H1 (cell line): ENCODE measurements at regions not wholly inside any gene's neighbourhood (a gene's known extent, or its start where the extent isn't known, plus 50 kb on each side); places are given as distances from the start of the nearest gene placed in this dataset.

Experiments
- CTCF ChIA-PET: fragments of 300-600 bp; sonication (Branson Sonifier 250); formaldehyde crosslinking; loops from one replicate; lab custom pipeline; 2021; ENCODE audit not compliant: partially characterized antibody; lab: Charles Lee
- POLR2A ChIA-PET: fragments of 300-600 bp; sonication (Branson Sonifier 250); formaldehyde crosslinking; loops from one replicate; lab custom pipeline; 2021; ENCODE audit warnings: inconsistent platforms; ENCODE audit not compliant: partially characterized antibody; lab: Charles Lee
- DNase-seq, 2 experiments: peaks; one replicate each; pipeline versions ENCODE4 v3.0.0 to v3.0.0-alpha.2; 2010 to 2022; ENCODE audit warnings: low spot score in 2 of 2, low read depth in 1 of 2, mixed read lengths in 1 of 2
- FAIRE-seq: peaks from 2 replicates; lab custom pipeline; 2011; peaks lifted over from hg19 to GRCh38; lab: Jason Lieb, UNC
- H2AFZ ChIP-seq: 2 replicates; pipeline ENCODE4 v1.8.1; 2012; ENCODE audit warnings: low read length, inconsistent platforms
- H2AK5ac ChIP-seq: 2 replicates; pipeline ENCODE4 v1.6.1; 2013; ENCODE audit warnings: low read depth, low read length
- H2BK120ac ChIP-seq: replicated peaks from 2 replicates; pipeline ENCODE3; 2013; ENCODE audit warnings: low read depth, low read length, inconsistent platforms
- H2BK12ac ChIP-seq: 2 replicates; pipeline ENCODE4 v1.6.1; 2013; ENCODE audit warnings: low read depth, low read length
- H2BK15ac ChIP-seq: 2 replicates; pipeline ENCODE4 v1.6.1; 2013; ENCODE audit warnings: low read length
- H2BK20ac ChIP-seq: 2 replicates; pipeline ENCODE4 v1.6.1; 2013; ENCODE audit warnings: low read length
- H2BK5ac ChIP-seq: 2 replicates; pipeline ENCODE4 v1.6.1; 2013; ENCODE audit warnings: low read depth, low read length
- H3K14ac ChIP-seq: 2 replicates; pipeline ENCODE4 v1.6.1; 2013; ENCODE audit warnings: inconsistent platforms; ENCODE audit not compliant: insufficient read length
- H3K18ac ChIP-seq: 2 replicates; pipeline ENCODE4 v1.6.1; 2013; ENCODE audit warnings: low read length; ENCODE audit errors: extremely low read depth
- H3K23ac ChIP-seq: 2 replicates; pipeline ENCODE4 v1.6.1; 2013; ENCODE audit warnings: inconsistent platforms; ENCODE audit not compliant: insufficient read length
- H3K23me2 ChIP-seq: 2 replicates; pipeline ENCODE4 v1.6.1; 2013; ENCODE audit warnings: low read depth, low read length
- H3K27ac ChIP-seq: 2 replicates; pipeline ENCODE4 v1.6.1; 2011; ENCODE audit warnings: low read depth, low read length, inconsistent platforms
- H3K27me3 ChIP-seq, 4 experiments: replicated peaks in 1 of 4; 1 replicate in 1 of 4; 2 replicates in 3 of 4; pipeline versions ENCODE4 v1.6.1 to v1.8.1; 2011 to 2013; ENCODE audit warnings: low read length in 3 of 4, mild to moderate bottlenecking in 3 of 4, inconsistent platforms in 2 of 4, mixed read lengths in 2 of 4, moderate library complexity in 1 of 4; ENCODE audit not compliant: control insufficient read depth in 3 of 4, insufficient read depth in 3 of 4; ENCODE audit errors: extremely low read depth in 1 of 4
- H3K36me3 ChIP-seq, 4 experiments: 2 replicates each; pipeline versions ENCODE4 v1.6.1 to v1.8.1; 2011 to 2013; ENCODE audit warnings: mild to moderate bottlenecking in 4 of 4, low read length in 3 of 4, moderate library complexity in 2 of 4, control low read depth in 1 of 4, inconsistent platforms in 1 of 4; ENCODE audit not compliant: insufficient read depth in 4 of 4, control insufficient read depth in 2 of 4
- H3K4ac ChIP-seq: replicated peaks from 2 replicates; pipeline ENCODE3; 2013; ENCODE audit warnings: low read length, low read depth, mixed read lengths, inconsistent platforms; ENCODE audit not compliant: insufficient read length
- H3K4me1 ChIP-seq, 4 experiments: replicated peaks in 1 of 4; 1 replicate in 1 of 4; 2 replicates in 3 of 4; pipeline versions ENCODE4 v1.6.1 to v1.8.1; 2011 to 2013; ENCODE audit warnings: low read length in 3 of 4, inconsistent platforms in 2 of 4, mixed read lengths in 1 of 4; ENCODE audit not compliant: insufficient read depth in 4 of 4, control insufficient read depth in 3 of 4
- H3K4me2 ChIP-seq, 2 experiments: 2 replicates each; pipeline versions ENCODE4 v1.6.1 to v1.8.1; 2011 to 2013; ENCODE audit warnings: low read depth in 2 of 2, low read length in 2 of 2, control low read depth in 1 of 2, inconsistent platforms in 1 of 2, mild to moderate bottlenecking in 1 of 2; ENCODE audit not compliant: insufficient read depth in 1 of 2
- H3K4me3 ChIP-seq, 4 experiments: fragments of 200-600, 300-600 bp in 1 of 4; sonication (generic), shearing (Covaris generic), sonication (Bioruptor Twin) in 1 of 4; 2 replicates each; pipeline versions ENCODE4 v1.5.1 to v1.8.1; 2011 to 2016; ENCODE audit warnings: low read length in 4 of 4, low read depth in 3 of 4, control low read depth in 2 of 4, inconsistent platforms in 2 of 4, mild to moderate bottlenecking in 2 of 4, mixed read lengths in 1 of 4, moderate library complexity in 1 of 4; ENCODE audit not compliant: insufficient read depth in 2 of 4; ENCODE audit errors: extremely low read depth in 1 of 4
- H3K56ac ChIP-seq: replicated peaks from 2 replicates; pipeline ENCODE3; 2013; ENCODE audit warnings: low read depth, mild to moderate bottlenecking, mixed read lengths, low read length, inconsistent platforms; ENCODE audit not compliant: insufficient read length
- H3K79me1 ChIP-seq: 2 replicates; pipeline ENCODE4 v1.6.1; 2013; ENCODE audit warnings: low read depth, low read length, control low read depth
- H3K79me2 ChIP-seq, 2 experiments: 2 replicates each; pipeline versions ENCODE4 v1.6.1 to v1.8.1; 2012 to 2013; ENCODE audit warnings: low read length in 2 of 2, mild to moderate bottlenecking in 2 of 2, inconsistent platforms in 1 of 2; ENCODE audit not compliant: insufficient read depth in 2 of 2, control insufficient read depth in 1 of 2
- H3K9ac ChIP-seq, 4 experiments: replicated peaks in 1 of 4; 1 replicate in 1 of 4; 2 replicates in 3 of 4; pipeline versions ENCODE4 v1.6.1 to v1.8.1; 2011 to 2013; ENCODE audit warnings: low read depth in 3 of 4, low read length in 3 of 4, control low read depth in 2 of 4, mild to moderate bottlenecking in 2 of 4, moderate library complexity in 2 of 4, inconsistent platforms in 1 of 4; ENCODE audit errors: extremely low read depth in 1 of 4
- H3K9me3 ChIP-seq, 2 experiments: 2 replicates each; pipeline versions ENCODE4 v1.6.1 to v1.8.1; 2012 to 2013; ENCODE audit warnings: mild to moderate bottlenecking in 2 of 2, moderate library complexity in 2 of 2, control low read depth in 1 of 2, inconsistent platforms in 1 of 2, low read depth in 1 of 2, low read length in 1 of 2, mixed read lengths in 1 of 2; ENCODE audit not compliant: insufficient read depth in 2 of 2
- H4K20me1 ChIP-seq, 2 experiments: replicated peaks in 1 of 2; 2 replicates each; pipeline versions ENCODE3 to v1.8.1; 2011 to 2013; ENCODE audit warnings: inconsistent platforms in 2 of 2, low read length in 2 of 2, mild to moderate bottlenecking in 1 of 2; ENCODE audit not compliant: insufficient read depth in 2 of 2, control insufficient read depth in 1 of 2
- H4K5ac ChIP-seq: 2 replicates; pipeline ENCODE4 v1.6.1; 2013; ENCODE audit warnings: low read length, low read depth, mixed read lengths, inconsistent platforms; ENCODE audit not compliant: insufficient read length
- H4K8ac ChIP-seq: 2 replicates; pipeline ENCODE4 v1.8.0; 2013; ENCODE audit warnings: mild to moderate bottlenecking, moderate library complexity, low read length, inconsistent platforms; ENCODE audit not compliant: insufficient read depth; ENCODE audit errors: extremely low read depth
- H4K91ac ChIP-seq: replicated peaks from 2 replicates; pipeline ENCODE3; 2013; ENCODE audit warnings: low read length, mixed read lengths, inconsistent platforms; ENCODE audit not compliant: insufficient read length
- CHD1 ChIP-seq: IDR thresholded peaks from 2 replicates; pipeline ENCODE4 v1.6.1; 2012; ENCODE audit warnings: low read depth, low read length, improper control_type of control experiment
- CHD2 ChIP-seq: IDR thresholded peaks from 2 replicates; pipeline ENCODE4 v1.6.1; 2012; ENCODE audit warnings: low read length, improper control_type of control experiment
- CREB1 ChIP-seq: IDR thresholded peaks from 2 replicates; pipeline ENCODE4 v1.6.1; 2012; ENCODE audit warnings: inconsistent platforms
- E2F6 ChIP-seq: IDR thresholded peaks from 2 replicates; pipeline ENCODE4 v1.6.1; 2012; ENCODE audit warnings: inconsistent platforms
- EP300 ChIP-seq, 2 experiments: IDR thresholded peaks; 1 replicate in 1 of 2; 2 replicates in 1 of 2; pipeline ENCODE4 v1.6.1; 2011 to 2012; ENCODE audit warnings: low read depth in 2 of 2, low read length in 2 of 2, mild to moderate bottlenecking in 2 of 2, borderline replicate concordance in 1 of 2, inconsistent platforms in 1 of 2, moderate library complexity in 1 of 2
- SIRT6 ChIP-seq: IDR thresholded peaks from one replicate; pipeline ENCODE4 v1.7.1; 2012; ENCODE audit warnings: low read length, inconsistent platforms
- TAF7 ChIP-seq: optimal IDR thresholded peaks from 2 replicates; pipeline ENCODE3; 2011; ENCODE audit warnings: low read depth, mild to moderate bottlenecking, inconsistent platforms, low read length, moderate library complexity, borderline replicate concordance
- TCF12 ChIP-seq: IDR thresholded peaks from 2 replicates; pipeline ENCODE4 v1.6.1; 2011; ENCODE audit warnings: low read depth, mild to moderate bottlenecking, low read length
- ZNF274 ChIP-seq: IDR thresholded peaks from 2 replicates; pipeline ENCODE4 v1.7.0; 2012; ENCODE audit warnings: low read length, borderline replicate concordance; ENCODE audit errors: extremely low read depth
- WGBS, 2 experiments: shearing (Covaris generic) in 1 of 2; methylation state at CpG; one replicate each; pipeline versions ENCODE4 v1.1.6 to v1.1.7; 2013 to 2015; ENCODE audit warnings: low lambda C conversion rate in 2 of 2, mixed read lengths in 2 of 2, inconsistent platforms in 1 of 2, low coverage in 1 of 2, missing lambda C conversion rate in 1 of 2; ENCODE audit not compliant: insufficient replicate concordance in 2 of 2, insufficient coverage in 1 of 2, insufficient read length in 1 of 2; ENCODE audit errors: extremely low coverage in 1 of 2, missing lambda C conversion rate in 1 of 2; 5-methylcytosine and 5-hydroxymethylcytosine counted together
- TF ChIP-seq, protein P1 (sequence below): IDR thresholded peaks from 2 replicates; pipeline ENCODE4 v1.6.1; 2012; ENCODE audit warnings: inconsistent platforms
- TF ChIP-seq, protein P2 (sequence below): IDR thresholded peaks from 2 replicates; pipeline ENCODE4 v1.6.1; 2011; ENCODE audit warnings: low read depth, mild to moderate bottlenecking, low read length; ENCODE audit not compliant: insufficient read depth

GRCh38 chr3:102129760-102130608 lies 280.7 kb downstream of the NFKBIZ start:
- no peak overlapping the region for H3K18ac ChIP-seq
- no peak overlapping the region for H2BK120ac ChIP-seq
- H3K4me1 ChIP-seq = no peaks in the 10 kb centered on the region
- no peak overlapping the region for H3K23ac ChIP-seq
- H2BK5ac ChIP-seq = no peak overlapping the region
- no peaks in the 10 kb centered on the region for H3K36me3 ChIP-seq
- no peak overlapping the region for H3K27ac ChIP-seq
- H4K91ac ChIP-seq = no peak overlapping the region
- no peaks in the 10 kb centered on the region for H3K79me2 ChIP-seq
- no peak overlapping the region for H2AK5ac ChIP-seq
- no peaks in the 10 kb centered on the region for H4K20me1 ChIP-seq
- FAIRE-seq = no peak
- DNase-seq = no peak
- H3K4me3 ChIP-seq = no peak overlapping the region
- H4K5ac ChIP-seq = no peak overlapping the region
- H4K8ac ChIP-seq = no peak overlapping the region
- H2BK15ac ChIP-seq = no peak overlapping the region
- no peak overlapping the region for H2BK12ac ChIP-seq
- H3K4me2 ChIP-seq = no peak overlapping the region
- H3K9ac ChIP-seq = no peak overlapping the region
- ChIA-PET CTCF (interaction anchor here (0.6 kb wide), 3 partner anchors 273 to 1337 kb away, joined by 3 read pairs; no protein-coding TSS in a partner anchor), POLR2A (no interaction called here)
- 84% methylated on average over 3 of the region's 3 CpGs; no CpG with 5 or more reads in 1 of the 2 experiments for WGBS, 2 experiments
- no peaks in the 10 kb centered on the region for H3K23me2 ChIP-seq
- H3K79me1 ChIP-seq = no peaks in the 10 kb centered on the region
- no peaks in the 10 kb centered on the region for H3K27me3 ChIP-seq
- H3K14ac ChIP-seq = no peak overlapping the region
- H3K9me3 ChIP-seq = no peaks in the 10 kb centered on the region
- H2BK20ac ChIP-seq = no peak overlapping the region
- H3K4ac ChIP-seq = no peak overlapping the region
- no peak overlapping the region for H3K56ac ChIP-seq
- peak overlapping the region; percentile 59; the same call in 1 of the 2 replicates for H2AFZ ChIP-seq
- TF ChIP-seq, protein P1, sequence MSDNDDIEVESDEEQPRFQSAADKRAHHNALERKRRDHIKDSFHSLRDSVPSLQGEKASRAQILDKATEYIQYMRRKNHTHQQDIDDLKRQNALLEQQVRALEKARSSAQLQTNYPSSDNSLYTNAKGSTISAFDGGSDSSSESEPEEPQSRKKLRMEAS = no peak
- TF ChIP-seq CHD1 (no peak), SIRT6 (no peak), CREB1 (no peak), EP300 (IDR thresholded peaks at IDR 0.05; ENCODE audit: borderline replicate concordance in 1 of 2, low read depth in 2 of 2, low read length in 2 of 2) (no peak), ZNF274 (no peak), TAF7 (no peak), E2F6 (no peak), CHD2 (no peak), TCF12 (no peak)
- TF ChIP-seq, protein P2, sequence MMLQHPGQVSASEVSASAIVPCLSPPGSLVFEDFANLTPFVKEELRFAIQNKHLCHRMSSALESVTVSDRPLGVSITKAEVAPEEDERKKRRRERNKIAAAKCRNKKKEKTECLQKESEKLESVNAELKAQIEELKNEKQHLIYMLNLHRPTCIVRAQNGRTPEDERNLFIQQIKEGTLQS = no peak
